ENCODE measurements at regions not wholly inside any gene's neighbourhood (a gene's known extent, or its start where the extent isn't known, plus 50 kb on each side); places are given as distances from the start of the nearest gene placed in this dataset.

GRCh38 chr9:87309236-87309635, 188.4 kb upstream of the DAPK1 start:
- TF ChIP-seq CTCF (IDR thresholded peaks at IDR 0.05; ENCODE audit: poor library complexity) (no peak), EZH2phosphoT487 (IDR thresholded peaks at IDR 0.05; ENCODE audit: low read depth, severe bottlenecking, unreplicated experiment) (no peak), EZH2 (IDR thresholded peaks at IDR 0.05; ENCODE audit: borderline replicate concordance) (no peak)
